Stimulated activated CD8-positive, alpha-beta memory T cell treated with anti-CD3 and anti-CD28 coated beads, Interleukin-4, amount 100 ng/mL, for 48 hours (primary cell): ENCODE measurements at regions not wholly inside any gene's neighbourhood (a gene's known extent, or its start where the extent isn't known, plus 50 kb on each side); places are given as distances from the start of the nearest gene placed in this dataset.

ENCODE experiments used
- DNase-seq: peaks from one replicate; pipeline ENCODE4 v3.0.0-alpha.2; 2020

DNA sequence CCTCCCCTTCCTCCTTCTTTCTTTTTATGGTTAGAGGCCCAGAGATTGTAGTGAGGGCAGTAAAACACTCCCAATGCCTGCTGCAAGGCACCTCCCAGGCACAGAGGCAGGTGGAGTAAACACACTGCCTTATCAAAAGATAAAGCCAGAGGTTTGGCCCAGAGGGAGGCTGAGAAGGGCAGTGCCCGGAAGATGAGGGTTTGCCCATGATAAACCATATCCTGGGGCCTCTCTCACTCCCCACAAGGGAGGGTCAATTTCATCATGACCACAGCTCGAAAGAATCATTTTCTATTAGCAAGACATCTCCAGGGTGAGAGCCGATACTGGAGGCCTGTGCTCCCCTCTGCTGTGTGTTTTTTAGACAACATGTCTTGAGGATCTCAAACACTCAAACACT, 98.5 kb upstream of the FAM9C start:
- no peak for DNase-seq

DNA sequence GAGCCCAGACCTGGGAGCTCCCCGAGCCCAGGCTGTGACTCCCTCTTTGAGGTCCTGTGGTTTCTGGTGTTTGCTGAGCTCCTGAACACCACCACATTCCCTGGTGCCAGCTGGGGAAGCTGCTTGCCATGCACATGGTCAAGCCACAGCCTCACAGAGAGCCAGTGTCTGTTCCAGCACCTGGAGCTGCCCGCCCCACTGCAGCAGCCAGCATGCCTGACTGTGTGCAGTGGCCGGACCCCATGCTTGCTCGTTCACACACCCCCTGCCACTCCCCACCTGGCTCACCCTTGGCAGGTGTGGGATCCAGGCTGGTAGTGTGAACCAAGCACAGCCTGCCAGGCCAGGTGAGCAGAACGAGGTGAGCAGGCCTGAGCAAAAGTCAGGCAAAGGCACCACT, 95.6 kb upstream of the FAM9C start:
- DNase-seq: no peak

DNA sequence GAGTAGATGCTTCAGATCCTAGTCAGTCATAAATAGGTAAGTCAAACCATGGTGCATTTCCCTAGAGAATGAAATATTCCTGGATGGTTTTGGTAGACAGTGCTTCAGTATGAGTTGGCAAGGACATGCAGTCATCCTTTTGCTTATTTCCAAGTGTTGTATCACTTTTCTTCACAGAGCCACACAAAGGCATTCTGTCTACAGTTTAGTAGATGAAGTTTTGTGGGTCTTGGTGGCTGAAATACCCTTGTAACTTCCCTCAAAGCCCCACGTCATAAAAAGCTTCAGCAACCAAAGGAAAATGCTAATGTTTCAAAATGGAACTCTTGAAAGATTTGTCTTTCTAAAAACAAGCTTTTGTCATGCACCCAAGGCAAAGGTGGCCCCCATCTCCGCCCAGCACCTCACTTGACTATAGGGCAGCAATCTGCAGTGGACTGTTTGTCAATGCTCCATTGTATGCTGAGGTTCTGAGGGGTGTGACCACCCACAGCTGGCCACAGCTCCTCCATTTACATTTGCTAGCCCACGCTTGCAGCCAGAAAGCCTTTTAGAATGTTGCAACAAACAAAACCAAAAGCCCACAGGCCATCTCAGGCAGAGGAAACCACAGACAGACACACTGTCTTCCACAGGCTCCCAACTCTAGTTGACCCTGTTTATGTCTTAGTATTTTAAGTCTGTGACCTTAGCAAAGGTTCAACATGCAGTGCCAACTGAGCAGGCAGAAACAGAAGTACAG, 87.1 kb upstream of the FAM9C start:
- no peak for DNase-seq

DNA sequence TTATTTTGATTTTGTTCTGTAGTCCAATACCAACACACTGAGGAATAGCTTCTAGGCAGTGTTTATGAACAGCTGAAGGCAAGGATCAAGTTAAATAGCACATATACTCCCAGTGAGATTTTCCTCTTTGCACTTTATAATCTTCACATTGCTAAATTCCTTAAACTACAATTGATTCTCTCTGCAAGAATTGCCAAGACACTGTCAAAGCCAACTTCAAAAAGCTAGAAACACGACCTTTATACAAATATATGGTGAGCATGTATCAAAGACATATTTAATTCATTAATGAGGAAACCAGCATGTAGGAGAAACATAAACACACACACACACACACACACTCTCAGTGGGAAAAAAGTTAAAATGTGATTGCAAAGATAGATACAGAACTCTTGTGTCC, 86.4 kb upstream of the FAM9C start:
- DNase-seq: no peak

DNA sequence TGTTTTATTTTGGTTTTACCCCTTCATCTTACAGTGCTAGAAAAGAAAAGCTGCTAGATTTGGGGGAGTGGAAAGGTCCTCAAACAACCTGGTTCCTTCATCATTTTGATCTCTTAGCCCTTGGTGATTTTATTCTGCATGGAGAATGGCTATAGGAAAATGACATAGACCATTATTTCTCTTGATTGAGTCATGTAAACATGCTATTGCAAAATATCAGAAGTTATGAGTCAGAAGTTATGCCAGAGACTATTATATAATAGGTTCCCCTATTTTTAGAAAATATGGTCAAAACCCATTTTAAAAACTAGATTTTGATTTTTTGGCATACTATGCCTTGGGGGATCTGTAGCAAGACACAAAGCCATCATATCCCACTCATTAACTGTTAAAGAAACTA, 83.7 kb upstream of the FAM9C start:
- no peak for DNase-seq

DNA sequence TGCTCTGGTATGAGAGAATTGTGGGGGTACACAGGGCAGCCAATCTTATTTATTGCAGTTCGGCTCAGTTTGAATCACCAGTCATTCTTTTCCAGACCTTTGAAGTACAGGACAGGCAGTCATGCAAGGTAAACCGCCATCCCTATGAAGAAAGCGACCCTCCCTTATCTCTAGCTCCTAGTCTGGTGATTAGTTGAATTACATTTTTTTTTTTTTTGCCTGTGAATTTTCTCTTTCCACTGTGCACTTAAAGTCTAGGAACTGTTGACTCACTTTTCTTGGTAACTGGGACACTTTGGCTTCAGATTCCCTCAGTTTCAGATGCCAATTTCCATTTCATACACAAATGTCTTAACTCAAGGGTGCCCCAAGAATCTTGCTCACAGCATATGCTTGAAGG, 82.4 kb upstream of the FAM9C start:
- DNase-seq: no peak

DNA sequence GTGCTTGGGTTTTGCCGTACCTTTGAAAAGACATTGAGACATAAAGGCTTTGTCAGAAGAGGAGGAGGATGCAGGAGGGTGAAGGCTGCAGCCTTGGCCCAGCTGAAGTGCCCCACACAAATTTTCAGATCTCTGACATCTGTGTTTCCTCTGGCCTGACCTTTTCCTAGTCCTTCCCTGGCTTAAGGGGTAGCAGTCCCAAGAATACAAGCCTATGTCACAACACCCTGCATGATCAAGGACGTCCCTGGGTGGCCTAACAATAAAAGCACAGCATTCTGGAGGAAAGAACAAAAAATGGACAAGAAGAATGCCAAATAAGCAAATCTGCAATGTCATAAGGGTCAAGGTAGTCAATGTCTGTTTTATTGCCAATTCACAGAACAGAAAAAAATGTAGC, 80.8 kb upstream of the FAM9C start:
- no peak for DNase-seq

DNA sequence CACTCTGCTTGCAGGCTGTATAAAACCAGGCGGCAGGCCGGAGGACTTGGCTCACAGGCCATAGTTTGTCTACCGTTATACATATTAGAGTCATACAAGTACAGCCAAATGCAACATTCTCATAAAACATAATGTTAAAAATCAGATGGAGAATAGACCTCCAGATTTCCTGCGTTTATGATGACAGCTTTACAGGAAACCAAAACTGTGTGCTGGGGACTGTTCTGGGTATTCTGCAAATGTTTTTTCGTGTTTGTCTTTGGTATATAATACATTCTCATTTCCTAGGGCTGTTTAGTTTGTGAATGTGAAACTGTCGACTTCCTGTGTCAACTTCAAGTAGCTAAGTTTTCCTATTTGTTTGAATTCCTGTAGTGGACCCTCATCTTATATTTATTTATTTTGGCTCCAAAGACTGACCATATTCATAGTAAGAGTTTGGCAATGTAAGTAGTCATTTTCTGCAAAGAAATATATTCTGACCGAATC, 79.5 kb upstream of the FAM9C start:
- DNase-seq: no peak

DNA sequence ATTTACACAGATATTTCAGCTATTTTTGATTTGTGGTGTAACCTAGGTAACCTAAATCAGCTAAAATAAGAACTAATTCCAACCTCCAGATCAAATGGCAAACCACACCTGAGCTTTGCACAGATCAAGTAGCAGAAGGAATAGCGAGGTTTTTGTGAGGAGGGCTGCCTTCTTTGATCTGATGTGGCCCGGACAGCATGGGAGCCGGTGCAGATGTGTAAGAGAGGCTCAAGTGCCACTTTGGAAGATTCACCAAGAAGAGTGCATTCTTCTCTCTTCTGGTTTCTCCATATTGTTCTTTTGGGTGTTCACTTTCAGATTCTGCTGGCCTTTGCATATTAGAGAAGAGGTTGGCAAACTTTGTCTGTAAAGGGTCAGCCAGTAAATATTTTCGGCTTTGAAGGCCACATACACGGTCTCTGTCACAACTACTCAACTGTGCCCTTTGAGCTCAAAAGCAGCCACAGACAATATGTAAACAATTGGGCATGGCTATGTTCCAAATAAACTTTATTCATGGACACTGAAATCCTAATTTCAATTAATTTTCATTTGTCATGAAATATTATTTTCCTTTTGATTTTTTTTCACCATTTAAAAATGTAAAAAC, 78.9 kb upstream of the FAM9C start:
- DNase-seq: no peak

DNA sequence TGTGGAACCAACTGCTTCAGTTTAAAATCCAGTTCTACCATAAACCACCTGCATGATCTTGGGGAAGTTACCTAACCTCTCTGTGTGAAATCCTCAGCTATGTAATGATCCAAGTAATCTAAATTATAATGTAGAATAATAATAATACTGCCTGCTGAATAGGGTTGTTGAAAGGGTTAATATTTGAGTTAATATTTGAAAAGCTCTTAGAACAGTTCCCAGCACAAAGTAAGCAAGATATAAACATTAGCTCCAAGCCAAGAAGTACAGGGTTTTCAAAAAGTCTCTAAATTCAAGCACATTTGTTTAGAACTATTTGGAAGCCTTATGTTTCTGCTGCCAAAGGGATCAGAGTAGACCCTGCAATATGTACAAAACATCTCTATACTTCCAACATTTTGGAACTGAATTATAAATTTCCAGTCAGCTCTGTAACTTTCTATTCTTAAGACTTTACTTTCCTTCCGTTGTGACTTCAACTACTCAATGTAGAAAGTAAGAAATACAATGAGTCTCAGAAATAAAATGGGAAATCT, 76.7 kb upstream of the FAM9C start:
- DNase-seq: no peak

DNA sequence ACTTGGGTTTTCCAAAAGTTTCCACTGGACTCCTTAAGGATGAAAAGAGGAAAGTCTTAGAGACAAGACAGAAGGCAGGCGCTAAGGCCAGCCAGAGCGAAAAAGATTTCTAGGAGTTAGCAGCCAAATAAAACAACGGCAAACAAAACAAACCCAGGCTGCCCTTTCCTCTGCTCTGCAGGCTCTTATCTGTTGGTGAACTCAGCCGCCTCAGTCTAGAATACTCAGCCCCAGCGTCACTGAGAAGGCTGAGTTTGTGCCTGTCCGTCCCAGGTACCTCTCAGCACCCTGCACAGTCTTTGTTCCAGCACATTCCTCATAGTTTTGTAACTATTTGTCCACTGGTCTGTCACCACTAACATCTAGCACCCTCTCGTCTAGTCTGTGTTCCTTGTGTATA, 75.6 kb upstream of the FAM9C start:
- no peak for DNase-seq

DNA sequence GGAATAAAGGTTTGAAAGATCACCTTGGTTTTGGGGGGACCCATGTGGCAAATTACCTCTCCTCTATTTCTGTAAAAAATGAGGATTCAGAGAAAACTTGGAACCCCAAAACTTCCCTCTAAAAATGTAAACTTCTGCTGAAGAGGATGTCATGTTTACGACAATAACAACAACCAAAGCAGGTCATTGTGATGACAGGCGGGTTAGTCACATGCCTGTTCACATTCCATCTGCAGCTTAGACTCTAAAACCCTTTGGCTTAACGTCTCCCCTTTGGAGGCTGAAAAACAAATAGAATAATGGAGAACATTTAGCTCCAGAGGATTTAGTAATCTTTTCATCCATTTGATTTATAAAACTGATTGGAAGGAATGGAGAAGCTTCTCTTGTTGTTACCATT, 75.0 kb upstream of the FAM9C start:
- DNase-seq: no peak

DNA sequence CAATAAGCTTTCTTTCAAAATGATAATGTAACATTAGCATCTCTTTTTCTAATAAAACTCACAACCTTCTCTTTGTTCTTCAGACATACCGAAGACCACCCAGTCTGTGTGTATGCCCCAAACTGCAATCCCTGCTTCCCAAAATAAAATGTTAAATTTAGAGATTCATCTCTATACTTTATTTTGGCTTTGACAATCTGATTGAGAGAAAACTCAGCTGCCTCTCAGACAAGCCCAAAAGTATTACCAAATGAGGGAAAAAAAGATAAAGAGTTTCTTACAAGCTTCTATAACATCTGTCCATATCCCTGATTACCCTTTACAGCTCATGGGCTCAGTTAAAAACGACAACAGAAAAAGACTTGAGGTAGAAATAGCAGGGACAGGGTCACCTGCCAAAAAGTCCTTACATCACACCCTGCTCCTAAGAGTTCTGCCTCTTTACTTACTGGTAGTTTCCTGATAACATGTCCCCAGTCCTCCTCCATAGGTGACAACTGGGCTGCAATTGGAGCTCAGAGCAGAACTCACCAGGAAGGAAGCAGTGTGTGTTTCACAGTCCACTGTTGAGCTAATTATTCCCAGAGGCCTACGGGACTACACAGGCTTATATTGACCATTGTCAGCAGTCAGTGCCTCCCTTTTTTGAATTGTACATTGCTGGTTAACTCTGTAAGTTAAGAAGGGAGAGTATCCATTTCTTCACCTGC, 70.9 kb upstream of the FAM9C start:
- DNase-seq: no peak

DNA sequence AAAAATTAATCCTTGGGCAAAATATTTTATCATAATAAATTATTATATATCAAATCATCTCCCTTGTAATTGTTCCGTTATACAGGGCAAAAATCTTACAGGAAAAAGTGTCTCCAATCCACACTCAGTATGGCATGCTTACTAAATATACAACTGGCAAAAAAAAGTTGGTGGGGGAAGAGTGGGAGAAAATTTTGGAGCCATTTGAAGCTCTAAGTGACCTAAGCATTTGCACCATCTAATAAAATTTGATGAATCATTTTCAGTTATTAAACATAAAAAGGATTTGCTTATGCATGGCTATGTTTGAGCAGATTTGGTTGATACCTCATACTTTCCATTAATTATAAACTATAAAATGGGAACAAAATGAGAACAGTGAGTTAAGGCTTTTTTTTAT, 68.1 kb upstream of the FAM9C start:
- no peak for DNase-seq

DNA sequence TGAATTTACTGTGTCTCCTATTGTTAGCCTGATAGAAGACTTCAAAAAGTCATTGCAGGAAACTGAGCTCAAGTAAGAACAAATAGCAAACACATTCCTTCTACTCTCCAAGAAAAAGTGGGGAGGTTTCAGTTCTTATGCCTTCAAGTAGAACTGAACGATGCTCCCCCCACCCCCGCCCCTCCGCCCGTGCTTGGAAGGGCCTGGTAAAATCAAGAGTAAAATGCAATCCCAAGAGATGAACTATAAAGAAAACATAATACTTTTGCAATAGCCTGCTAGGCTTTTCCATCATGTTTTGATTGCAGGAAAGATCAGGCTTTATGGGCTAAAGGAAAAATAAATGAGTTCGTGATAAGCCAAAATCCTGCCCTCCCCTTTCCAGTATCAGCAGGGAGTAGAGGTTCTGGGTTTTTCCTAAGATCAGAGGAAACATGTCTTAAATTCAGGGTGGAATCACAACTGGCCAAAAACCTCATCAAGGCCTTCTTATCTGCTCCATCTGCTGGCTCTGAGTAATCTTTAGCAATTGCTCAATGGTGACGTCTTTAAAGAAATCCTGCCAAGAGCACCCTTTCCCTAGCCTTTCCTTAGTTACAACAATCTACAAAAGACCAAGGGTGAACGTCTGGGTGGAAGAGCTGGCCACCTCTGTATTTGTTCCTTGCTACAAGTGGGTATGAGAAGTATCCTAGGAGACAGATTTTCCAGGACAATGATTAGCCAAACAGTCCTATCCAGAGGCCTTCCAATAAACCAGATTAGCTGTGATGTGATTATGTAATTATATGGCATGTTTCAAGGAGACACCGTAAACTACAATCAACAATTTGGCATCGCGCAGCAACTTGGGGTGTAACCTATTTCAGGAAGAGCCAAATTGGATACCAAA, 66.3 kb upstream of the FAM9C start:
- DNase-seq: no peak

DNA sequence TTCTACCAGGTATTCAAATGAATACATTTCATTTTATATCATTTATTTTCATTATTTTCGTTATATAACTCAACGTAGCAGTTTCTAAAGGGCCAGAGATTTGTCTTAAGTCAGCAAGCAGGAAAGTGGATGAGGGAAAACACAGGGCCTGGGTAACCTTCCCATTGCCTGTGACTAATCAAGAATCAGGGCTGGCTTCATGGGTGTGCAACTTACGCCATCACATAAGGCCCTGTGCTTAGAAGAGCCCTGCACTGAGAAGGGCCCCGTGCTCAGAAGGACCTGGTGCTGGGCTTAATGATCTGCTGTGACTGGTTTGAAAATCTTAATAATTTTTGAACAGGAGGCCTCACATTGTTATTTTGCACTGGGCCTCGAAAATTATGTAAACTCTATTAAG, 65.4 kb upstream of the FAM9C start:
- DNase-seq: no peak

DNA sequence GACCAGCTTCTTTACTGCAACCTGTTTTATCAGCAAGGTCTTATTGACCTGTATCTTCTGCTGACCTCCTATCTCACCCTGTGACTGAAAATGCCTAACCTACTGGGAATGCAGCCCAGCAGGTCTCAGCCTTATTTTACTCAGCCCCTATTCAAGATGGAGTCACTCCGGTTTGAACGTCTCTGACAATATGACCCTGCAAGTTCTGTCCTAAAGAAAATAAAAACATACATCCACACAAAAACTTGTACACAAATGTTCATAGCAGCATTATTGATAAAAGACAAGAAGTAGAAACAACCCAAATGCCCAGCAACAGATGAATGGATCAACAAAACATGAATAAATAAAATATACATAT, 59.5 kb upstream of the FAM9C start:
- no peak for DNase-seq

DNA sequence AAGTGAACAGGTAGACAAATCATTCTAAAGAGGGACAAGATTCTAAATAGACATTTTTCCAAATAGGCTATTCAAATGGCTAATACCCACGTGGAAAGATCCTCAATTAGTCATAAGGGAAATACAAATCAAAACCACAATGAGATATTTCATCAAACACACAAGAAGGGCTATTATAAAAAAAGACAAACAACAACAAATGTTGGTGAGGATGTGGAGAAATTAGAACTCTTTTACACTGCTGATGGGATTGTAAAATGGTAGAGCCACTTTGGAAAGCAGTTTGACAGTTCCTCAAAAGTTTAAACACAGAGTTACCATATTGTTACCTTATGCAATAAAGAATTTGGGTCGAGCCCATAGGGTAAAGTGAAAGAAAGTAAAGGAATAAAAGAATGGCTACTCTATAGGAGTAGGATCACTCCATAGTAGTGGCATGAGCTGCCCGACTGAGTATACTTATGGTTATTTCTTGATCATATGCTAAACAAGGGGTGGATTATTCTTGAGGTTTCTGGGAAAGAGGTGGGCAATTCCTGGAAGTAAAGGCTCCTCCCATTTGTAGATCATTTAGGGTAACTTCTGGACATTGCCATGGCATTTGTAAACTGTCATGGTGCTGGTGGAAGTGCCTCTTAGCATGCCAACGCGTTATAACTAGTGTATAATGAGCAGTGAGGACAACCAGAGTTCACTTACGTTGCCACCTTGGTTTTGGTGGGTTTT, 58.9 kb upstream of the FAM9C start:
- DNase-seq: no peak

DNA sequence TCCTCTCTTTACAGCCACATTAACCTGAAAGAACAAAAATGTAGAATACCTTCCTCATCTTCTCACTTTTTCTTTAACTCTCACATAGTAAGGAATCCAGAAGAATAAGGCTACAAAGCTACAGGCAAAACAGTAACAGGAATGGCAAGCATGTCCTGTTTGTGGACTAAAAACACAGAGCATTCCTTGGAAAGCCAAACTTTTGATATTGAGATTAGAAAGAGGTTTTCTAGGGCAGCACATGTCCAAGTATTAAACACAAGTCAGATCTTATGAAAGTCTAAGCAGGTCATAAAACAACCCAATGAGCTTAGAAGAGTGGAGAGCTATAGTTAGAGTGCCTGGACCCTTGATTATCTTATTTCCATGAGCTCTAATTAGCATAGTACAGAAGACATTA, 58.2 kb upstream of the FAM9C start:
- no peak for DNase-seq

DNA sequence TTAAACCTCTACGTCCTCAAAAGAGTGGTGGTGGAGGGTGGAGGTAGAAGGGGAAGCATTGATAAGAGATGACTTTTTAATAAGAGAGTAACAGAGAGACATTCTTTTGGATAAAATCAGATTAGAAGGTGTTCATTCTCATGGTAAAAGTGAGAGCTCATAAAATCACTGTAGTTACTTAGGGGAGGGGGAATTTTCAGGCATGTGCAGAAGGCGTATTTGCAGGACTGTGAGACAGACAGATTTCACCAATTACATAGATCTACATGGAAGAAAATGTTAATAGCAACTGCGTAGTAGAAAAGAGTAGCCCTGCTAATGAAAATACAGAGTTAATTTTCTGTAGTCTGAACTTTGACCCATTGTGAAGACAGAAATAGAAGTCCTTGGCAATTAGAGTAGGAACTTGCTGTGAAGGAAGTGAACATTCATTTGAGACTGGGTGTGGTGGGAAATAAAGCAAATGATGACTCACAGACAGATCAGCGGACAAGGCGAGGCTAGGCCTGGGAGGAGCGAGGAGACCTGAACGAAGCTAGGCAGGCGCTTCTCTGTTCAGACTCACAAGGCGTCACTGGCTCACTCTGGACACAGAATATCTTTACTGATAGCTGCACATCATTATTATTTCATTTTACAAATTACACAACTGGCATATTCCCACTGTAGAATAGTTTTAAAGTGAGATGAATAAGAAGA, 57.2 kb upstream of the FAM9C start:
- DNase-seq: peak; percentile 43

DNA sequence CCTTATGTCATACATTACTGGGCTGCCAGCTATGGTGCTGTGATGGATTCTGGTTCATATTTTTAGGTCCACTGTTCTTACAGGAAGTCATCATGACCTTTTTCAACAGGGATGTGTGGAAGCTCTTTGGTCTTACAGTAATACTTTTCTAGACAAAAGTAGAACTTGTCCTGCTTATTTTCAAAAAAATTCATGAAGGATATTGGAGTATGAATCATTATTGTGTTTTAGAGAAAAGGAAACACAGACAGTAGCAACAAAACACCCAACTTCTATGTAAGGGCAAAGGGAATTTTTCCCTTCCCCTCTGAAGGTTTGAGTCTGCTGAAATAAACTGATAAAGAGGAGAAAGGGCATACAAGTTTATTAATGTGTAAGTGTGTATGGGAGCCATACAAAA, 54.7 kb upstream of the FAM9C start:
- no peak for DNase-seq

DNA sequence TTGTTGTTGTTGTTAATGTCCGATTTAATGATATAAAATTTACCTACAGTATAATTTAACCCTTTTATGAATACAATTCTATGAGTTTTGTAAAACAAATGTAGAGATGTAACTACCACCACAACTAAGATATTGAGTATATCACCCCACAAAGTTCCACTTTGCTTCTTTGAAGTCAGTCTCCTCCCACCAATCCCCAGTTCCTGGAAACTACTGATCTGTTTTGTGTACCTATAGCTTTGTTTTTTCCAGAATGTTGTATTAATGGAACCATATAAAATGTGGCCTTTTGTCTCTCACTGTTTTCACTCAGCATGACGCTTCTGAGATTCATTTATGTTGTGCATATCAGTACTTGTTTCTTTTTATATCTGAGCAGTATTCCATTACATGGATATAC, 52.3 kb upstream of the FAM9C start:
- no peak for DNase-seq
